B cell (primary cell): ENCODE measurements at regions not wholly inside any gene's neighbourhood (a gene's known extent, or its start where the extent isn't known, plus 50 kb on each side); places are given as distances from the start of the nearest gene placed in this dataset.

Source experiments
- ATAC-seq: fragments of 200-7000 bp; cut with Tn5 transposase; one replicate; pipeline ENCODE4 v1.10.0; 2021; ENCODE audit warnings: low read depth, mild to moderate bottlenecking, moderate number of reproducible peaks, moderate library complexity
- CTCF ChIA-PET: fragments of 350-600 bp; sonication (Branson Sonifier 250); formaldehyde crosslinking; loops from one replicate; lab custom pipeline; 2021; ENCODE audit warnings: antibody characterized with exemption, inconsistent platforms; lab: Charles Lee
- POLR2A ChIA-PET: fragments of 350-600 bp; sonication (Branson Sonifier 250); formaldehyde crosslinking; loops from one replicate; lab custom pipeline; 2021; ENCODE audit warnings: antibody characterized with exemption; lab: Charles Lee
- DNase-seq: peaks from one replicate; pipeline ENCODE4 v3.0.0; 2013
- H2AFZ ChIP-seq: 2 replicates; pipeline ENCODE4 v1.6.1; 2012; ENCODE audit warnings: mild to moderate bottlenecking, low read depth, low read length; ENCODE audit not compliant: insufficient read depth, poor library complexity, severe bottlenecking
- H3K27ac ChIP-seq, 2 donors: 1 replicate in 1 of 2; 2 replicates in 1 of 2; pipeline ENCODE4 v1.5.1; 2012 to 2013; ENCODE audit warnings: low read length in 2 of 2, mild to moderate bottlenecking in 2 of 2, moderate library complexity in 1 of 2
- H3K27me3 ChIP-seq, 4 experiments: fragments of 200-600 bp in 1 of 4; sonication (generic) in 1 of 4; replicated peaks in 1 of 4; 1 replicate in 2 of 4; 2 replicates in 2 of 4; pipeline versions ENCODE4 v1.6.1 to v1.7.0; 2013 to 2016; ENCODE audit warnings: low read length in 3 of 4, mild to moderate bottlenecking in 2 of 4, mixed read lengths in 1 of 4, moderate library complexity in 1 of 4; ENCODE audit not compliant: insufficient read depth in 4 of 4, control insufficient read depth in 3 of 4; ENCODE audit errors: control extremely low read depth in 1 of 4
- H3K36me3 ChIP-seq, 2 experiments: replicated peaks in 1 of 2; 1 replicate in 1 of 2; 2 replicates in 1 of 2; pipeline versions ENCODE4 v1.6.1 to v1.7.1; 2013; ENCODE audit warnings: low read length in 1 of 2; ENCODE audit not compliant: insufficient read depth in 2 of 2, control insufficient read depth in 1 of 2; ENCODE audit errors: control extremely low read depth in 1 of 2, extremely low read depth in 1 of 2
- H3K4me1 ChIP-seq, 2 donors: fragments of 200-600 bp in 1 of 2; sonication (generic) in 1 of 2; 1 replicate in 1 of 2; 2 replicates in 1 of 2; pipeline versions ENCODE4 v1.5.1 to v1.6.1; 2013 to 2017; ENCODE audit warnings: low read length in 2 of 2; ENCODE audit not compliant: control insufficient read depth in 2 of 2, insufficient read depth in 2 of 2
- H3K4me2 ChIP-seq: replicated peaks from 2 replicates; pipeline ENCODE3; 2012; ENCODE audit warnings: mild to moderate bottlenecking, low read depth, low read length; ENCODE audit not compliant: poor library complexity, severe bottlenecking
- H3K4me3 ChIP-seq, 5 experiments: fragments of 200-600 bp in 1 of 5; sonication (generic) in 1 of 5; 1 replicate in 3 of 5; 2 replicates in 2 of 5; pipeline versions ENCODE4 v1.5.1 to v1.7.0; 2011 to 2016; ENCODE audit warnings: low read length in 4 of 5, mild to moderate bottlenecking in 4 of 5, low read depth in 2 of 5, control low read depth in 1 of 5, moderate library complexity in 1 of 5; ENCODE audit not compliant: insufficient read depth in 1 of 5; ENCODE audit errors: control extremely low read depth in 1 of 5, extremely low read depth in 1 of 5
- H3K79me2 ChIP-seq: fragments of 200-600 bp; sonication (generic); one replicate; pipeline ENCODE4 v1.6.0; 2016; ENCODE audit warnings: low read length; ENCODE audit not compliant: control insufficient read depth, insufficient read depth
- H3K9ac ChIP-seq: fragments of 200-600 bp; sonication (generic); 2 replicates; pipeline ENCODE4 v1.6.1; 2017; ENCODE audit warnings: mild to moderate bottlenecking, low read length, moderate library complexity
- H3K9me3 ChIP-seq, 3 donors: one replicate each; pipeline versions ENCODE4 v1.6.1 to v1.7.1; 2013; ENCODE audit warnings: low read length in 2 of 3; ENCODE audit not compliant: control insufficient read depth in 2 of 3, insufficient read depth in 1 of 3; ENCODE audit errors: control extremely low read depth in 1 of 3
- H4K20me1 ChIP-seq: 2 replicates; pipeline ENCODE4 v1.6.0; 2012; ENCODE audit warnings: mild to moderate bottlenecking, low read length; ENCODE audit not compliant: insufficient read depth, control insufficient read depth, poor library complexity, severe bottlenecking
- H3K27ac Mint-ChIP-seq: one replicate; pipeline ENCODE4 v1.8.0; 2021; ENCODE audit warnings: mixed read lengths
- H3K27me3 Mint-ChIP-seq: one replicate; pipeline ENCODE4 v1.8.0; 2021; ENCODE audit warnings: mixed read lengths
- H3K4me1 Mint-ChIP-seq: one replicate; pipeline ENCODE4 v1.8.0; 2021; ENCODE audit warnings: mixed read lengths
- H3K4me3 Mint-ChIP-seq: one replicate; pipeline ENCODE4 v1.8.0; 2021; ENCODE audit warnings: mixed read lengths
- H3K9me3 Mint-ChIP-seq: one replicate; pipeline ENCODE4 v1.8.0; 2022; ENCODE audit warnings: mixed read lengths; ENCODE audit not compliant: insufficient read depth
- EZH2 ChIP-seq: IDR thresholded peaks from 2 replicates; pipeline ENCODE4 v1.6.1; 2012; ENCODE audit warnings: borderline replicate concordance, low read depth, mild to moderate bottlenecking, moderate library complexity, low read length; ENCODE audit not compliant: insufficient read depth, poor library complexity, severe bottlenecking
- WGBS: methylation state at CpG from one replicate; pipeline ENCODE4 v1.1.5; 2013; ENCODE audit warnings: missing lambda C conversion rate; ENCODE audit not compliant: insufficient coverage; 5-methylcytosine and 5-hydroxymethylcytosine counted together
- intact Hi-C: fragments of 100-400 bp; cut with micrococcal nuclease; formaldehyde crosslinking; loops from one replicate; pipeline ENCODE4 v1.10.0; 2022
- TF ChIP-seq, protein P1 (sequence below): fragments of 200-600 bp; IDR thresholded peaks from one replicate; pipeline ENCODE4 v1.8.0; 2022; ENCODE audit warnings: antibody characterized with exemption, mild to moderate bottlenecking

- ChIA-PET POLR2A (no interaction called here), CTCF (no interaction called here)
- Histone ChIP-seq H3K4me3 (no peak overlapping the region), H3K9ac (no peak overlapping the region), H3K79me2 (no peaks in the 10 kb centered on the region), H2AFZ (no peak overlapping the region), H3K9me3 (peaks cover 0 to 2% (median 0%) of the 10 kb centered on the region in 3 donors), H3K27ac (no peak overlapping the region), H3K4me1 (no peaks in the 10 kb centered on the region), H3K4me2 (no peak overlapping the region), H3K36me3 (no peaks in the 10 kb centered on the region), H4K20me1 (no peaks in the 10 kb centered on the region), H3K27me3 (no peaks in the 10 kb centered on the region)
- intact Hi-C loops: no loop called here
- WGBS: 83% methylated on average over 1 of the region's 2 CpGs
- Mint-ChIP-seq H3K4me3 (no peak overlapping the region), H3K27me3 (peaks cover 19% of the 10 kb centered on the region), H3K4me1 (no peaks in the 10 kb centered on the region), H3K9me3 (no peaks in the 10 kb centered on the region), H3K27ac (no peak overlapping the region)
- DNase-seq: no peak
- TF ChIP-seq, protein P1, sequence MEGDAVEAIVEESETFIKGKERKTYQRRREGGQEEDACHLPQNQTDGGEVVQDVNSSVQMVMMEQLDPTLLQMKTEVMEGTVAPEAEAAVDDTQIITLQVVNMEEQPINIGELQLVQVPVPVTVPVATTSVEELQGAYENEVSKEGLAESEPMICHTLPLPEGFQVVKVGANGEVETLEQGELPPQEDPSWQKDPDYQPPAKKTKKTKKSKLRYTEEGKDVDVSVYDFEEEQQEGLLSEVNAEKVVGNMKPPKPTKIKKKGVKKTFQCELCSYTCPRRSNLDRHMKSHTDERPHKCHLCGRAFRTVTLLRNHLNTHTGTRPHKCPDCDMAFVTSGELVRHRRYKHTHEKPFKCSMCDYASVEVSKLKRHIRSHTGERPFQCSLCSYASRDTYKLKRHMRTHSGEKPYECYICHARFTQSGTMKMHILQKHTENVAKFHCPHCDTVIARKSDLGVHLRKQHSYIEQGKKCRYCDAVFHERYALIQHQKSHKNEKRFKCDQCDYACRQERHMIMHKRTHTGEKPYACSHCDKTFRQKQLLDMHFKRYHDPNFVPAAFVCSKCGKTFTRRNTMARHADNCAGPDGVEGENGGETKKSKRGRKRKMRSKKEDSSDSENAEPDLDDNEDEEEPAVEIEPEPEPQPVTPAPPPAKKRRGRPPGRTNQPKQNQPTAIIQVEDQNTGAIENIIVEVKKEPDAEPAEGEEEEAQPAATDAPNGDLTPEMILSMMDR: no peak
- no peak for TF ChIP-seq EZH2
- ATAC-seq: no peak
These were observed 233.7 kb downstream of the EN1 start for GRCh38 chr2:118613737-118614136.

DNA sequence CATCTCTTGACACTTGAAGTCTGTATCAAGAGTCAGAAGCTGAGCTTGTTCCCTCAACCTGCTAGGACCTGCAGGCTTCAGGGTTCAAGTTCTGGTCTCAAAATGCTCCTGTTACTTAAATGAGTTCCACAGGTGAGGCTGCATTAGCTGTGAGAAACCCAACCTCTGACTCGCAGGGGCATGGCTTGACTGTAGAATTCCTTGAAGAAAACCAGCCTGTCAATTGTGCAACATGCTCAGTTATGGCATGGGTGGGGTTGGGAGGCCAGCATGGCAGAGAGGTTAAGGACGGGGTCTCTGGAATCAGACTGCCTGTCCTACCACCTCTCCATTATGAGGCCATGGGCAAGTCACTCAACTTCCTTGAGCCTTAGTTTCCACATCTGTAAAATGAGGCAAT lies 235.8 kb downstream of the EN1 start:
- H3K9me3 Mint-ChIP-seq: no peaks in the 10 kb centered on the region
- no peak overlapping the region for H3K9ac ChIP-seq
- H3K27ac ChIP-seq: no peak overlapping the region
- ChIA-PET CTCF (no interaction called here), POLR2A (no interaction called here)
- H3K9me3 ChIP-seq: peaks cover 0 to 2% (median 0%) of the 10 kb centered on the region in 3 donors
- no peak overlapping the region for H3K4me3 Mint-ChIP-seq
- no peak overlapping the region for H2AFZ ChIP-seq
- no peak overlapping the region for H3K4me2 ChIP-seq
- no peaks in the 10 kb centered on the region for H3K4me1 ChIP-seq
- intact Hi-C loops: no loop called here
- H3K36me3 ChIP-seq: no peaks in the 10 kb centered on the region
- no peak for ATAC-seq
- H3K4me3 ChIP-seq: no peak overlapping the region
- H3K27me3 Mint-ChIP-seq: peaks cover 15% of the 10 kb centered on the region
- H4K20me1 ChIP-seq: no peaks in the 10 kb centered on the region
- TF ChIP-seq, protein P1: no peak
- no peak for TF ChIP-seq EZH2
- DNase-seq: no peak
- H3K27me3 ChIP-seq: no peaks in the 10 kb centered on the region
- H3K4me1 Mint-ChIP-seq: no peaks in the 10 kb centered on the region
- H3K27ac Mint-ChIP-seq: no peak overlapping the region
- no peaks in the 10 kb centered on the region for H3K79me2 ChIP-seq
- WGBS: 100% methylated on average over 1 of the region's 2 CpGs
